Fibroblast of skin of right quadriceps (primary cell): ENCODE measurements at regions not wholly inside any gene's neighbourhood (a gene's known extent, or its start where the extent isn't known, plus 50 kb on each side); places are given as distances from the start of the nearest gene placed in this dataset.
"Not testable (repeated sequence)": the region's sequence is repeated elsewhere in the genome, so short reads cannot be mapped to it uniquely, and the experiment has no call there.

ENCODE experiments used
- DNase-seq: peaks from one replicate; pipeline ENCODE4 v3.0.0-alpha.2; 2013

- DNase-seq = no peak
Measured at GRCh38 chr21:22795091-22795490, 1796.9 kb downstream of the NCAM2 start.

GRCh38 chr21:22795644-22796043, 1797.4 kb downstream of the NCAM2 start:
- no peak for DNase-seq

- DNase-seq = no peak
Measured at GRCh38 chr21:22796147-22796546, 1797.9 kb downstream of the NCAM2 start.

- DNase-seq = no peak
Measured at GRCh38 chr21:22804151-22804550, 1805.9 kb downstream of the NCAM2 start.

GRCh38 chr21:22806278-22806677, 1808.1 kb downstream of the NCAM2 start:
- no peak for DNase-seq

GRCh38 chr21:22813201-22813600, 1815.0 kb downstream of the NCAM2 start:
- no peak for DNase-seq

GRCh38 chr21:22818681-22819485, 1820.7 kb downstream of the NCAM2 start:
- not testable (repeated sequence) for DNase-seq

GRCh38 chr21:22827422-22827821, 1829.2 kb downstream of the NCAM2 start:
- DNase-seq = no peak

GRCh38 chr21:22842875-22843274, 1844.7 kb downstream of the NCAM2 start:
- no peak for DNase-seq

GRCh38 chr21:22855581-22855980, 1857.4 kb downstream of the NCAM2 start:
- no peak for DNase-seq

- DNase-seq = no peak
Measured at GRCh38 chr21:22871692-22872091, 1873.5 kb downstream of the NCAM2 start.

- DNase-seq = no peak
Measured at GRCh38 chr21:22880573-22880972, 1882.4 kb downstream of the NCAM2 start.

- no peak for DNase-seq
Measured at GRCh38 chr21:22881131-22881530, 1882.9 kb downstream of the NCAM2 start.

- no peak for DNase-seq
Measured at GRCh38 chr21:22885079-22885478, 1886.9 kb downstream of the NCAM2 start.

GRCh38 chr21:22885614-22886013, 1887.4 kb downstream of the NCAM2 start:
- DNase-seq = no peak

- DNase-seq = no peak
Measured at GRCh38 chr21:22889445-22889844, 1891.2 kb downstream of the NCAM2 start.

- DNase-seq = no peak
Measured at GRCh38 chr21:22890656-22891055, 1892.4 kb downstream of the NCAM2 start.

- DNase-seq = no peak
Measured at GRCh38 chr21:22892028-22892427, 1893.8 kb downstream of the NCAM2 start.

GRCh38 chr21:22892740-22893139, 1894.5 kb downstream of the NCAM2 start:
- no peak for DNase-seq

- DNase-seq = no peak
Measured at GRCh38 chr21:22898051-22898665, 1899.9 kb downstream of the NCAM2 start.

- no peak for DNase-seq
Measured at GRCh38 chr21:22900490-22900889, 1902.3 kb downstream of the NCAM2 start.

GRCh38 chr21:22903851-22904250, 1905.6 kb downstream of the NCAM2 start:
- no peak for DNase-seq

- no peak for DNase-seq
Measured at GRCh38 chr21:22904385-22904784, 1906.2 kb downstream of the NCAM2 start.

- no peak for DNase-seq
Measured at GRCh38 chr21:22925032-22925431, 1926.8 kb downstream of the NCAM2 start.

- DNase-seq = no peak
Measured at GRCh38 chr21:22927469-22927868, 1929.3 kb downstream of the NCAM2 start.
